ENCODE measurements at regions not wholly inside any gene's neighbourhood (a gene's known extent, or its start where the extent isn't known, plus 50 kb on each side); places are given as distances from the start of the nearest gene placed in this dataset.

DNA sequence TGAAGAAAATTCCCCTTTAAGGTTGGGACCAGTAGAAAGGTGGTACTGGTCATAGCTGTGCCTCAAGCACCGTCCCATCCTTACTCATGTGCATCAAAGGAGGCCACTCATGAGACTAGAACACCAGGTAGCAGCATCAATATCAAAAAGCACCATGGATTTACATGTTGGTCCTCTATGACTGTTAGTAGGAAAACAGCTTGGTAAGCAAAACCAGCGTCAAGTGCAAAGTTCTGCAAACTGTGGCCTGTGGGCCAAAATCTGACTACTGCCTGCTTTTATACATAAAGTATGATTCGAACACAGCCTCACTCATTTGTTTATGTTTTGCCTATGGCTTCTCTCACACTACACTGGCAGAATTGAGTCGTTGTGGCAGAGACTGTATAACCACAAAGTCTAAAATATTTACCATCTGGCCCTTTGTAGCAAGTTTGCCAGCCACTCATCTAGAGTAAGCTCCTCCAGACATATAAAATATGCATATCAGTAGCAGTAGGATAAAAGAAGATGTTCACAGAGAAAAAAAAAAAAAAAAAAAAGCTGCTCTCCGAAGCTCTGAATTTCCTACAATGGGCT is 119.7 kb upstream of the CTNNA2 start:
- DNase-seq (no peak), ATAC-seq (ENCODE audit: insufficient read depth, low FRiP score) (no peak)
- H3K27me3 ChIP-seq (ENCODE audit: control insufficient read depth in 3 of 3, insufficient read depth in 3 of 3, low read length in 2 of 3): no peaks in the 10 kb centered on the region
- H3K36me3 ChIP-seq (ENCODE audit: control insufficient read depth in 4 of 4, insufficient read depth in 4 of 4, low read length in 4 of 4): no peaks in the 10 kb centered on the region
- TF ChIP-seq, protein P1, sequence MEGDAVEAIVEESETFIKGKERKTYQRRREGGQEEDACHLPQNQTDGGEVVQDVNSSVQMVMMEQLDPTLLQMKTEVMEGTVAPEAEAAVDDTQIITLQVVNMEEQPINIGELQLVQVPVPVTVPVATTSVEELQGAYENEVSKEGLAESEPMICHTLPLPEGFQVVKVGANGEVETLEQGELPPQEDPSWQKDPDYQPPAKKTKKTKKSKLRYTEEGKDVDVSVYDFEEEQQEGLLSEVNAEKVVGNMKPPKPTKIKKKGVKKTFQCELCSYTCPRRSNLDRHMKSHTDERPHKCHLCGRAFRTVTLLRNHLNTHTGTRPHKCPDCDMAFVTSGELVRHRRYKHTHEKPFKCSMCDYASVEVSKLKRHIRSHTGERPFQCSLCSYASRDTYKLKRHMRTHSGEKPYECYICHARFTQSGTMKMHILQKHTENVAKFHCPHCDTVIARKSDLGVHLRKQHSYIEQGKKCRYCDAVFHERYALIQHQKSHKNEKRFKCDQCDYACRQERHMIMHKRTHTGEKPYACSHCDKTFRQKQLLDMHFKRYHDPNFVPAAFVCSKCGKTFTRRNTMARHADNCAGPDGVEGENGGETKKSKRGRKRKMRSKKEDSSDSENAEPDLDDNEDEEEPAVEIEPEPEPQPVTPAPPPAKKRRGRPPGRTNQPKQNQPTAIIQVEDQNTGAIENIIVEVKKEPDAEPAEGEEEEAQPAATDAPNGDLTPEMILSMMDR (IDR thresholded peaks at IDR 0.05; ENCODE audit: control extremely low read depth, extremely low read depth): no peak
- H3K4me3 ChIP-seq: no peak overlapping the region
- peaks cover 0 to 7% (median 0%) of the 10 kb centered on the region in 5 donors for H3K4me1 ChIP-seq (ENCODE audit: control insufficient read depth in 5 of 5, insufficient read depth in 5 of 5, low read length in 5 of 5)
- H3K27ac ChIP-seq (ENCODE audit: low read depth in 1 of 2, low read length in 1 of 2): no peak overlapping the region
- 51 to 61% methylated on average over 5 of the region's 5 CpGs for WGBS, 2 donors
- H3K9ac ChIP-seq (ENCODE audit: insufficient read depth in 1 of 2, low read length in 2 of 2): no peak overlapping the region
- peaks cover 0 to 3% (median 1%) of the 10 kb centered on the region in 4 donors for H3K9me3 ChIP-seq (ENCODE audit: control insufficient read depth in 4 of 4, insufficient read depth in 3 of 4, low read length in 3 of 4)

DNA sequence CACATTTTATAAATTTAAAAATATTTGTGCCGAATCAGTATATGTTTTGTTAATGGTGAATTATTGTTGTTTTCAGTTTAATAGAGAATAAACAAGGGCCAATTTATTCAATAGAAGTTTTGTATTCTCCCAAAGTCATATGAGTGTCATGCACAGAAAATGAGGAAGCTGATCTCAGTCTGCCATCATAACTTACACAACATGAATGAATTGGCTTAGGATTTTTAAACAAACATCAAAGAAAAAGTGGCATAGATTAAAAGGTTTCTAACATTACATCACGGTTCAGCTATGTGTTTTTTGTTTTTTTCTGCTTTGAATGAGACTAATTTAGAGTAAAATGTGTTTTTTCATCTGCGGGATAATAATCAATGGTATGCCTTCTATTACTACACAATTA is 123.4 kb upstream of the CTNNA2 start:
- no peaks in the 10 kb centered on the region for H3K27me3 ChIP-seq (ENCODE audit: control insufficient read depth in 3 of 3, insufficient read depth in 3 of 3, low read length in 2 of 3)
- H3K4me1 ChIP-seq (ENCODE audit: control insufficient read depth in 5 of 5, insufficient read depth in 5 of 5, low read length in 5 of 5): peaks cover 0 to 11% (median 0%) of the 10 kb centered on the region in 5 donors
- no peak overlapping the region for H3K9ac ChIP-seq (ENCODE audit: insufficient read depth in 1 of 2, low read length in 2 of 2)
- DNase-seq (peak in 2 of 3 donors; percentile 48 to 60), ATAC-seq (ENCODE audit: insufficient read depth, low FRiP score) (no peak)
- WGBS, 2 donors: 50 to 71% methylated on average over 3 of the region's 3 CpGs
- H3K9me3 ChIP-seq (ENCODE audit: control insufficient read depth in 4 of 4, insufficient read depth in 3 of 4, low read length in 3 of 4): peaks cover 0 to 2% (median 0%) of the 10 kb centered on the region in 4 donors
- no peak overlapping the region for H3K4me3 ChIP-seq
- TF ChIP-seq, protein P1 (IDR thresholded peaks at IDR 0.05; ENCODE audit: control extremely low read depth, extremely low read depth): no peak
- H3K36me3 ChIP-seq (ENCODE audit: control insufficient read depth in 4 of 4, insufficient read depth in 4 of 4, low read length in 4 of 4): no peaks in the 10 kb centered on the region
- no peak overlapping the region for H3K27ac ChIP-seq (ENCODE audit: low read depth in 1 of 2, low read length in 1 of 2)

DNA sequence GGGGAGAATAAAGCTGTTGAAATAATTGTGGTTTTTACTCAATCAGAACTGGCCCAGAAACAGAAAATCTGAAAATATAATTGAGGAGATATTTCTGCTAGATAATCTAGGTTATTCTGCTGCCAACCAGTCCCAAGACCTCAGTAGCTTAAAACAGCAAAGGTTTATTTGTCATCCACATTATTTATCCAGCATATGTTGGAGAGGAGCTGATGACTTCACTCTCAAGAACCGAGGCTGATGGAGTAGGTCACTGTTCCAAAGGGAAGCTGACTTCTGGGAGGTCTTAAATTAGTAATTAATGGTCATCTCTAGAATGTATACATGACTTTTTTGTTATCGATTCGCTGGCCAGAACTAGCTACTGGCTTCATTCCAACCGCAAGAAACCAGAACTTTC is 124.8 kb upstream of the CTNNA2 start:
- TF ChIP-seq, protein P1 (IDR thresholded peaks at IDR 0.05; ENCODE audit: control extremely low read depth, extremely low read depth): no peak
- Histone ChIP-seq H3K9me3 (ENCODE audit: control insufficient read depth in 4 of 4, insufficient read depth in 3 of 4, low read length in 3 of 4) (no peaks in the 10 kb centered on the region), H3K4me1 (ENCODE audit: control insufficient read depth in 5 of 5, insufficient read depth in 5 of 5, low read length in 5 of 5) (peaks cover 0 to 6% (median 0%) of the 10 kb centered on the region in 5 donors), H3K27me3 (ENCODE audit: control insufficient read depth in 3 of 3, insufficient read depth in 3 of 3, low read length in 2 of 3) (no peaks in the 10 kb centered on the region), H3K36me3 (ENCODE audit: control insufficient read depth in 4 of 4, insufficient read depth in 4 of 4, low read length in 4 of 4) (no peaks in the 10 kb centered on the region), H3K9ac (ENCODE audit: insufficient read depth in 1 of 2, low read length in 2 of 2) (no peak overlapping the region), H3K4me3 (no peak overlapping the region), H3K27ac (ENCODE audit: low read depth in 1 of 2, low read length in 1 of 2) (no peak overlapping the region)
- 65 to 80% methylated on average over 4 of the region's 4 CpGs for WGBS, 2 donors
- ATAC-seq (ENCODE audit: insufficient read depth, low FRiP score) (no peak), DNase-seq (peak in 1 of 3 donors; percentile 10)

DNA sequence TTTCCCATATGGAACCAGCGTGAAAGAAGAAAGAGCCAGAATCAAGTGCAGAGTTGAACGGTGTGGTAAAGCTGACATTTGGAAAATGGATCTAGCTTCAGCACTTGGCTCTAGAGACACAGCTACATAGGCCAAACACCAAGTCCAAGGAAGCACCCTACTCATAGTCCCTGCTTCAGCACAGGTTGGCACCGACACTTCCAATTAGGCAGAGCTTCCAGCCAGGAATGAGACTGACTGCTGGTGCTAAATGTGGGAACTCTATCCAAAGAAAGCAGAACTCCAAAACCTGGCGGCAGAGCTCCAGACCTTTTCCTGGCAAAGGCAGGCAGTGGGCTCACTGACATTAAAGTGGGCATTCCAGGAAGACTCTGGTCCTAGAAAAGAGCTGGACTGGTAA is 125.4 kb upstream of the CTNNA2 start:
- no peak overlapping the region for H3K4me3 ChIP-seq
- TF ChIP-seq, protein P1 (IDR thresholded peaks at IDR 0.05; ENCODE audit: control extremely low read depth, extremely low read depth): no peak
- H3K9ac ChIP-seq (ENCODE audit: insufficient read depth in 1 of 2, low read length in 2 of 2): no peak overlapping the region
- no peaks in the 10 kb centered on the region for H3K36me3 ChIP-seq (ENCODE audit: control insufficient read depth in 4 of 4, insufficient read depth in 4 of 4, low read length in 4 of 4)
- 82 to 87% methylated on average over 4 of the region's 4 CpGs for WGBS, 2 donors
- H3K27ac ChIP-seq (ENCODE audit: low read depth in 1 of 2, low read length in 1 of 2): no peak overlapping the region
- H3K27me3 ChIP-seq (ENCODE audit: control insufficient read depth in 3 of 3, insufficient read depth in 3 of 3, low read length in 2 of 3): no peaks in the 10 kb centered on the region
- H3K9me3 ChIP-seq (ENCODE audit: control insufficient read depth in 4 of 4, insufficient read depth in 3 of 4, low read length in 3 of 4): no peaks in the 10 kb centered on the region
- ATAC-seq (ENCODE audit: insufficient read depth, low FRiP score) (no peak), DNase-seq (no peak)
- peaks cover 0 to 4% (median 0%) of the 10 kb centered on the region in 5 donors for H3K4me1 ChIP-seq (ENCODE audit: control insufficient read depth in 5 of 5, insufficient read depth in 5 of 5, low read length in 5 of 5)
